Testis (tissue), 2 donors: ENCODE measurements at regions not wholly inside any gene's neighbourhood (a gene's known extent, or its start where the extent isn't known, plus 50 kb on each side); places are given as distances from the start of the nearest gene placed in this dataset.
A peak's percentile ranks its signal among the peaks of the same experiment; 100 is the strongest.

Source experiments
- DNase-seq: peaks from one replicate; pipeline ENCODE4 v3.0.0-alpha.2; 2019
- H3K27ac ChIP-seq, 2 donors: fragments of 200-600 bp; sonication (generic); one replicate each; pipeline ENCODE4 v1.5.1; 2019
- H3K27me3 ChIP-seq: fragments of 200-600 bp; sonication (generic); one replicate; pipeline ENCODE4 v1.5.1; 2019
- H3K36me3 ChIP-seq: fragments of 200-600 bp; sonication (generic); one replicate; pipeline ENCODE4 v1.5.1; 2017; ENCODE audit warnings: low read depth; ENCODE audit errors: missing control alignments
- H3K4me1 ChIP-seq: fragments of 200-600 bp; sonication (generic); one replicate; pipeline ENCODE4 v1.5.1; 2019
- H3K4me3 ChIP-seq, 2 donors: fragments of 200-600 bp; sonication (generic); one replicate each; pipeline ENCODE4 v1.5.1; 2017 to 2019
- H3K9me3 ChIP-seq: fragments of 200-600 bp; sonication (generic); one replicate; pipeline ENCODE4 v1.5.1; 2017
- CTCF ChIP-seq, 3 experiments: fragments of 450-650 bp in 2 of 3; fragments of 200-600 bp in 1 of 3; sonication (generic) in 1 of 3; IDR thresholded peaks; one replicate each; pipeline ENCODE4 v1.5.1; 2016 to 2019; ENCODE audit warnings: antibody characterized with exemption in 3 of 3, mild to moderate bottlenecking in 2 of 3, moderate library complexity in 1 of 3
- POLR2A ChIP-seq: fragments of 450-650 bp; IDR thresholded peaks from one replicate; pipeline ENCODE4 v1.6.1; 2017; ENCODE audit warnings: antibody characterized with exemption, mild to moderate bottlenecking, moderate library complexity
- WGBS, 2 donors: methylation state at CpG; one replicate each; pipeline ENCODE4 v1.1.5; 2018; 5-methylcytosine and 5-hydroxymethylcytosine counted together
- intact Hi-C: fragments of 100-400 bp; cut with DNase I; formaldehyde crosslinking; loops from one replicate; pipeline ENCODE4 v1.15.1; 2023; ENCODE audit warnings: low total_unique reads

GRCh38 chr6:65935412-65935811, 228.4 kb upstream of the EYS start:
- no peak for DNase-seq
- WGBS, 2 donors: 92 to 95% methylated on average over 1 of the region's 1 CpG

DNA sequence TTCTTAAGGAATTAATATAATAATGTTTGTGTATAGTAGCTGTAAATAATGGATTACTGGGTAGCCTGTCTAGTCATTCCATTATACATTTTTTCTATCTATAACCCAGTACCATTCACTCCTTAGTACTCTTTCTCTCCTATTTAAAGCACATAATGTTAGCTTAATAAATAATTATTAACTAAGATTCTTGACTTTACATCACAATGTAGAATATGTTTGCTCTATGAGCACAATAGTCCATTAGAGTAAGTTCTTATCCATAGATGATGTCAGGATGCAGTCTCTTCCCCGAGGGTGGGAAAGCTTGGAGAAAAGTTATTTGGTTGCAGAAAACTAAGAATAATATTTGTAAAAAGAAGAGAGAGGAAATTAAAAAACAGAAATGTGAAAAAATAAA, 226.4 kb upstream of the EYS start:
- 77 to 91% methylated on average over 1 of the region's 1 CpG for WGBS, 2 donors
- intact Hi-C loops: no loop called here
- no peaks in the 10 kb centered on the region for H3K36me3 ChIP-seq

More at GRCh38 chr6:65935412-65935811, 228.4 kb upstream of the EYS start:
- intact Hi-C loops: no loop called here
- Histone ChIP-seq H3K27me3 (no peaks in the 10 kb centered on the region), H3K27ac (no peak overlapping the region), H3K9me3 (no peaks in the 10 kb centered on the region), H3K36me3 (no peaks in the 10 kb centered on the region), H3K4me3 (no peak overlapping the region), H3K4me1 (peaks cover 20% of the 10 kb centered on the region)
- TF ChIP-seq POLR2A: no peak
- no peak for TF ChIP-seq CTCF (IDR thresholded peaks at IDR 0.05)

GRCh38 chr6:65927141-65927540, 220.1 kb upstream of the EYS start:
- H3K36me3 ChIP-seq: no peaks in the 10 kb centered on the region
- no peak overlapping the region for H3K27ac ChIP-seq
- H3K4me3 ChIP-seq: peak overlapping the region; percentile 14 to 26
- WGBS, 2 donors: 74 to 85% methylated on average over 13 of the region's 13 CpGs
- no peak for DNase-seq
- H3K4me1 ChIP-seq: no peaks in the 10 kb centered on the region
- TF ChIP-seq POLR2A: no peak
- no peak for TF ChIP-seq CTCF (IDR thresholded peaks at IDR 0.05)
- no peaks in the 10 kb centered on the region for H3K9me3 ChIP-seq
- intact Hi-C loops: no loop called here
- H3K27me3 ChIP-seq: no peaks in the 10 kb centered on the region

More for the DNA sequence above, 226.4 kb upstream of the EYS start:
- H3K27me3 ChIP-seq: no peaks in the 10 kb centered on the region
- no peak overlapping the region for H3K4me3 ChIP-seq
- DNase-seq: no peak
- TF ChIP-seq CTCF (IDR thresholded peaks at IDR 0.05) (no peak), POLR2A (no peak)
- no peak overlapping the region for H3K27ac ChIP-seq
- H3K9me3 ChIP-seq: no peaks in the 10 kb centered on the region
- peaks cover 20% of the 10 kb centered on the region for H3K4me1 ChIP-seq

- no peak for DNase-seq
- Histone ChIP-seq H3K36me3 (no peaks in the 10 kb centered on the region), H3K9me3 (no peaks in the 10 kb centered on the region), H3K4me1 (no peaks in the 10 kb centered on the region), H3K4me3 (no peak overlapping the region), H3K27me3 (no peaks in the 10 kb centered on the region), H3K27ac (no peak overlapping the region)
- intact Hi-C loops: no loop called here
- TF ChIP-seq CTCF (IDR thresholded peaks at IDR 0.05): no peak
- TF ChIP-seq POLR2A: no peak
- 54 to 64% methylated on average over 2 of the region's 2 CpGs for WGBS, 2 donors
These were observed 217.4 kb upstream of the EYS start for GRCh38 chr6:65924411-65924810.

DNA sequence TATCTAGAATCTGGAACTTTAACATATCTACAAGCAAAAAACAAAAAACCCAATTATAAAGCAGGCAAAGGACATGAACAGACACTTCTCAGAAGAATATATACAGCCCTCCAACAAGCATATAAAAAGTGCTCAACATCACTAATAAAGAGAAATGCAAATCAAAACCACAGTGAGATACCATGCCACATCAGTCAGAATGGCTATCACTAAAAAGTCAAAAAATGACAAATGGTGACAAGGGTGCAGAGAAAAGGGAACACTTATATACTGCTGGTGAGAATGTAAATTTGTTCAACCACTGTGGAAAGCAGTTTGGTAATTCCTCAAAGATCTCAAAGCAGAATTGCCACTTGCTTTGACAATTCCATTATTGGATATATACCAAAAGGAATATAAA, 215.0 kb upstream of the EYS start:
- TF ChIP-seq POLR2A (no peak), CTCF (IDR thresholded peaks at IDR 0.05) (no peak)
- Histone ChIP-seq H3K27ac (no peak overlapping the region), H3K4me3 (no peak overlapping the region), H3K27me3 (no peaks in the 10 kb centered on the region), H3K36me3 (no peaks in the 10 kb centered on the region), H3K9me3 (no peaks in the 10 kb centered on the region), H3K4me1 (no peaks in the 10 kb centered on the region)
- DNase-seq: no peak
- intact Hi-C loops: no loop called here
